ENCODE measurements at regions not wholly inside any gene's neighbourhood (a gene's known extent, or its start where the extent isn't known, plus 50 kb on each side); places are given as distances from the start of the nearest gene placed in this dataset.

- Mint-ChIP-seq H3K4me3 (no peak overlapping the region), H3K9me3 (no peaks in the 10 kb centered on the region), H3K27ac (no peak overlapping the region), H3K36me3 (ENCODE audit: low read depth) (no peaks in the 10 kb centered on the region), H3K4me1 (ENCODE audit: low read depth) (no peaks in the 10 kb centered on the region), H3K27me3 (no peaks in the 10 kb centered on the region)
- intact Hi-C loops (cut with DNase I, micrococcal nuclease): no loop called here
- no peak overlapping the region for H3K4me3 ChIP-seq (ENCODE audit: low read length)
- H3K9me3 ChIP-seq (ENCODE audit: control insufficient read depth in 1 of 2, insufficient read depth in 1 of 2, low read length in 2 of 2): peaks cover 0 to 3% of the 10 kb centered on the region in 2 experiments
- H3K36me3 ChIP-seq (ENCODE audit: insufficient read depth, low read length): no peaks in the 10 kb centered on the region
- POLR2A ChIA-PET: interaction anchor here (0.6 kb wide), 1 partner anchor 43 kb away, joined by 3 read pairs; no protein-coding TSS in a partner anchor
- no peaks in the 10 kb centered on the region for H3K4me1 ChIP-seq (ENCODE audit: insufficient read depth, low read length)
- DNase-seq (no peak), ATAC-seq (ENCODE audit: poor library complexity) (no peak)
- no peaks in the 10 kb centered on the region for H3K27me3 ChIP-seq (ENCODE audit: control insufficient read depth in 1 of 2, insufficient read depth in 2 of 2, low read length in 2 of 2)
- no peak for TF ChIP-seq CTCF (IDR thresholded peaks at IDR 0.05)
- CTCF ChIA-PET: no interaction called here
- no peak overlapping the region for H3K27ac ChIP-seq (ENCODE audit: low read depth in 1 of 2, low read length in 2 of 2)
Measured at GRCh38 chr16:79656553-79657115, 56.1 kb upstream of the MAF start.

- no peaks in the 10 kb centered on the region for H3K36me3 ChIP-seq (ENCODE audit: insufficient read depth, low read length)
Measured at GRCh38 chr16:79653373-79653891, 52.9 kb upstream of the MAF start.

DNA sequence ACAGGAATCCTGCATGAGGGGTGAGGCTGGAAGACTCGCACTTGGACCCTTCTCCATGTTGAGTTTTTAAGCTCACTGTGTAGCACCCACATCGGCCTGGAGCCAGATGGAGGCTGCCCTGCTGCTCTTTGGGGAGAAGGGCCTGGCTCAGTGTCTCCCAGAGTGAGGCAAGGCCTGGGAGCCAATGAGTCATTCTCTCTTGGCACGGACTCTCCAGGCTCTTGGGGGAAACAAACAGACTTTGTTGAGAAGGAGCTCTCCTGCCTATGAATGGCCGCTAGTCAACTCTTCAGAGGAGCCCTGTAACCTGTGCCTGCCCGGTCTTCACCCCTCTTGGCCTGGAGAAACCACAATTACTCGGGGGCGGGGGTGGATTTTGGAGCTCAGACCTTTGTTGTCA lies 50.8 kb upstream of the MAF start:
- Histone ChIP-seq H3K4me1 (ENCODE audit: insufficient read depth, low read length) (no peaks in the 10 kb centered on the region), H3K9me3 (ENCODE audit: control insufficient read depth in 1 of 2, insufficient read depth in 1 of 2, low read length in 2 of 2) (peaks cover 0 to 3% of the 10 kb centered on the region in 2 experiments), H3K4me3 (ENCODE audit: low read length) (no peak overlapping the region), H3K27me3 (ENCODE audit: control insufficient read depth in 1 of 2, insufficient read depth in 2 of 2, low read length in 2 of 2) (no peaks in the 10 kb centered on the region), H3K36me3 (ENCODE audit: insufficient read depth, low read length) (no peaks in the 10 kb centered on the region), H3K27ac (ENCODE audit: low read depth in 1 of 2, low read length in 2 of 2) (no peak overlapping the region)
- no peaks in the 10 kb centered on the region for H3K4me1 Mint-ChIP-seq (ENCODE audit: low read depth)
- H3K4me3 Mint-ChIP-seq: no peak overlapping the region
- intact Hi-C loops (cut with DNase I, micrococcal nuclease): no loop called here
- TF ChIP-seq CTCF (IDR thresholded peaks at IDR 0.05): no peak
- H3K36me3 Mint-ChIP-seq (ENCODE audit: low read depth): no peaks in the 10 kb centered on the region
- H3K27me3 Mint-ChIP-seq: no peaks in the 10 kb centered on the region
- ChIA-PET POLR2A (no interaction called here), CTCF (interaction anchor here (0.7 kb wide), 1 partner anchor 1155 kb away, joined by 4 read pairs; no protein-coding TSS in a partner anchor)
- no peak overlapping the region for H3K27ac Mint-ChIP-seq
- no peaks in the 10 kb centered on the region for H3K9me3 Mint-ChIP-seq
- no peak for DNase-seq
- no peak for ATAC-seq (ENCODE audit: poor library complexity)

More at GRCh38 chr16:79653373-79653891, 52.9 kb upstream of the MAF start:
- ATAC-seq (ENCODE audit: poor library complexity) (no peak), DNase-seq (no peak)
- no peaks in the 10 kb centered on the region for H3K27me3 Mint-ChIP-seq
- no peak overlapping the region for H3K27ac ChIP-seq (ENCODE audit: low read depth in 1 of 2, low read length in 2 of 2)
- no peaks in the 10 kb centered on the region for H3K4me1 Mint-ChIP-seq (ENCODE audit: low read depth)
- CTCF ChIA-PET: no interaction called here
- no peak overlapping the region for H3K4me3 ChIP-seq (ENCODE audit: low read length)
- no peaks in the 10 kb centered on the region for H3K27me3 ChIP-seq (ENCODE audit: control insufficient read depth in 1 of 2, insufficient read depth in 2 of 2, low read length in 2 of 2)
- H3K9me3 ChIP-seq (ENCODE audit: control insufficient read depth in 1 of 2, insufficient read depth in 1 of 2, low read length in 2 of 2): peaks cover 0 to 3% of the 10 kb centered on the region in 2 experiments
- no peak overlapping the region for H3K27ac Mint-ChIP-seq
- TF ChIP-seq CTCF (IDR thresholded peaks at IDR 0.05): no peak
- no peak overlapping the region for H3K4me3 Mint-ChIP-seq
- POLR2A ChIA-PET: no interaction called here
- no peaks in the 10 kb centered on the region for H3K9me3 Mint-ChIP-seq
- no peaks in the 10 kb centered on the region for H3K36me3 Mint-ChIP-seq (ENCODE audit: low read depth)
- H3K4me1 ChIP-seq (ENCODE audit: insufficient read depth, low read length): no peaks in the 10 kb centered on the region
- intact Hi-C loops (cut with DNase I, micrococcal nuclease): no loop called here

All from CD4-positive, alpha-beta T cell (primary cell).